ENCODE measurements at regions not wholly inside any gene's neighbourhood (a gene's known extent, or its start where the extent isn't known, plus 50 kb on each side); places are given as distances from the start of the nearest gene placed in this dataset.

- POLR2A ChIA-PET = no interaction called here
- DNase-seq (ENCODE audit: low read depth, low spot score) = no peak
- Histone ChIP-seq H3K27me3 (ENCODE audit: control insufficient read depth, insufficient read depth, low read length) (no peaks in the 10 kb centered on the region), H3K4me3 (ENCODE audit: low read depth, low read length) (no peak overlapping the region), H3K27ac (ENCODE audit: low read depth, low read length) (no peak overlapping the region), H3K9me3 (ENCODE audit: control insufficient read depth, insufficient read depth, low read length) (peaks cover 18% of the 10 kb centered on the region)
- CTCF ChIA-PET = no interaction called here
- TF ChIP-seq CTCF (IDR thresholded peaks at IDR 0.05; ENCODE audit: low read depth, low read length) = no peak
Measured at GRCh38 chr16:35410438-35410837, 1951.0 kb downstream of the TP53TG3F start.

- no peaks in the 10 kb centered on the region for H3K27me3 ChIP-seq (ENCODE audit: control insufficient read depth, insufficient read depth, low read length)
- CTCF ChIA-PET = interaction anchor here (0.6 kb wide), 1 partner anchor 15 kb away, joined by 3 read pairs; no protein-coding TSS in a partner anchor
- POLR2A ChIA-PET = no interaction called here
- peaks cover 12% of the 10 kb centered on the region for H3K9me3 ChIP-seq (ENCODE audit: control insufficient read depth, insufficient read depth, low read length)
- no peak for DNase-seq (ENCODE audit: low read depth, low spot score)
- H3K27ac ChIP-seq (ENCODE audit: low read depth, low read length) = no peak overlapping the region
- TF ChIP-seq CTCF (IDR thresholded peaks at IDR 0.05; ENCODE audit: low read depth, low read length) = no peak
- H3K4me3 ChIP-seq (ENCODE audit: low read depth, low read length) = no peak overlapping the region
Measured at GRCh38 chr16:35411156-35411555, 1951.7 kb downstream of the TP53TG3F start.

GRCh38 chr16:35414139-35414538, 1954.7 kb downstream of the TP53TG3F start:
- peaks cover 11% of the 10 kb centered on the region for H3K9me3 ChIP-seq (ENCODE audit: control insufficient read depth, insufficient read depth, low read length)
- DNase-seq (ENCODE audit: low read depth, low spot score) = no peak
- ChIA-PET CTCF (no interaction called here), POLR2A (no interaction called here)
- TF ChIP-seq CTCF (IDR thresholded peaks at IDR 0.05; ENCODE audit: low read depth, low read length) = no peak
- no peak overlapping the region for H3K27ac ChIP-seq (ENCODE audit: low read depth, low read length)
- no peak overlapping the region for H3K4me3 ChIP-seq (ENCODE audit: low read depth, low read length)
- no peaks in the 10 kb centered on the region for H3K27me3 ChIP-seq (ENCODE audit: control insufficient read depth, insufficient read depth, low read length)

GRCh38 chr16:35414563-35414962, 1955.2 kb downstream of the TP53TG3F start:
- DNase-seq (ENCODE audit: low read depth, low spot score) = no peak
- CTCF ChIA-PET = no interaction called here
- H3K9me3 ChIP-seq (ENCODE audit: control insufficient read depth, insufficient read depth, low read length) = peaks cover 11% of the 10 kb centered on the region
- no peak overlapping the region for H3K27ac ChIP-seq (ENCODE audit: low read depth, low read length)
- H3K27me3 ChIP-seq (ENCODE audit: control insufficient read depth, insufficient read depth, low read length) = no peaks in the 10 kb centered on the region
- POLR2A ChIA-PET = no interaction called here
- H3K4me3 ChIP-seq (ENCODE audit: low read depth, low read length) = no peak overlapping the region
- TF ChIP-seq CTCF (IDR thresholded peaks at IDR 0.05; ENCODE audit: low read depth, low read length) = no peak

- no peak overlapping the region for H3K27ac ChIP-seq (ENCODE audit: low read depth, low read length)
- H3K27me3 ChIP-seq (ENCODE audit: control insufficient read depth, insufficient read depth, low read length) = no peaks in the 10 kb centered on the region
- TF ChIP-seq CTCF (IDR thresholded peaks at IDR 0.05; ENCODE audit: low read depth, low read length) = no peak
- DNase-seq (ENCODE audit: low read depth, low spot score) = no peak
- POLR2A ChIA-PET = no interaction called here
- CTCF ChIA-PET = interaction anchor here (0.6 kb wide), 1 partner anchor 14 kb away, joined by 3 read pairs; no protein-coding TSS in a partner anchor
- H3K9me3 ChIP-seq (ENCODE audit: control insufficient read depth, insufficient read depth, low read length) = peaks cover 12% of the 10 kb centered on the region
- H3K4me3 ChIP-seq (ENCODE audit: low read depth, low read length) = no peak overlapping the region
Measured at GRCh38 chr16:35425270-35425669, 1965.9 kb downstream of the TP53TG3F start.
